ENCODE measurements at regions not wholly inside any gene's neighbourhood (a gene's known extent, or its start where the extent isn't known, plus 50 kb on each side); places are given as distances from the start of the nearest gene placed in this dataset.

GRCh38 chr2:8619071-8619470, 62.8 kb upstream of the ID2 start:
- no peaks in the 10 kb centered on the region for H3K9me2 ChIP-seq (replicated peaks; ENCODE audit: low read depth, low read length)
- H3K79me2 ChIP-seq (ENCODE audit: insufficient read depth, low read length) = no peaks in the 10 kb centered on the region
- H3F3A ChIP-seq (ENCODE audit: low read depth) = no peaks in the 10 kb centered on the region
- H3K27me3 ChIP-seq (ENCODE audit: insufficient read depth, low read length, poor library complexity, severe bottlenecking) = no peaks in the 10 kb centered on the region
- H4K20me1 ChIP-seq (ENCODE audit: insufficient read depth, low read length, poor library complexity, severe bottlenecking) = no peaks in the 10 kb centered on the region
- H2AFZ ChIP-seq (ENCODE audit: low read length) = no peak overlapping the region
- no peaks in the 10 kb centered on the region for H3K4me1 ChIP-seq (ENCODE audit: insufficient read depth, low read length, poor library complexity, severe bottlenecking)
- TF ChIP-seq EZH2phosphoT487 (IDR thresholded peaks at IDR 0.05; ENCODE audit: borderline replicate concordance) = no peak
- TF ChIP-seq CTCF (conservative IDR thresholded peaks at IDR 0.05; ENCODE audit: low read length) = no peak
- no peaks in the 10 kb centered on the region for H3K36me3 ChIP-seq (ENCODE audit: insufficient read depth, low read length)
- H3K9me3 ChIP-seq (ENCODE audit: insufficient read depth, low read depth, low read length) = no peaks in the 10 kb centered on the region
- H3K4me2 ChIP-seq (ENCODE audit: low read depth, low read length, poor library complexity, severe bottlenecking) = no peak overlapping the region
- no peak overlapping the region for H3K9ac ChIP-seq (ENCODE audit: low read depth, low read length, poor library complexity, severe bottlenecking)
- no peak overlapping the region for H3K4me3 ChIP-seq (ENCODE audit: low read length, poor library complexity, severe bottlenecking)

- Histone ChIP-seq H3K4me3 (ENCODE audit: low read length, poor library complexity, severe bottlenecking) (no peak overlapping the region), H3K4me1 (ENCODE audit: insufficient read depth, low read length, poor library complexity, severe bottlenecking) (no peaks in the 10 kb centered on the region), H3K27me3 (ENCODE audit: insufficient read depth, low read length, poor library complexity, severe bottlenecking) (no peaks in the 10 kb centered on the region), H3K36me3 (ENCODE audit: insufficient read depth, low read length) (no peaks in the 10 kb centered on the region), H3K79me2 (ENCODE audit: insufficient read depth, low read length) (no peaks in the 10 kb centered on the region), H3K9me2 (replicated peaks; ENCODE audit: low read depth, low read length) (no peaks in the 10 kb centered on the region), H3F3A (ENCODE audit: low read depth) (no peaks in the 10 kb centered on the region), H3K9ac (ENCODE audit: low read depth, low read length, poor library complexity, severe bottlenecking) (no peak overlapping the region), H3K9me3 (ENCODE audit: insufficient read depth, low read depth, low read length) (no peaks in the 10 kb centered on the region), H2AFZ (ENCODE audit: low read length) (no peak overlapping the region), H4K20me1 (ENCODE audit: insufficient read depth, low read length, poor library complexity, severe bottlenecking) (no peaks in the 10 kb centered on the region), H3K4me2 (ENCODE audit: low read depth, low read length, poor library complexity, severe bottlenecking) (no peak overlapping the region)
- no peak for TF ChIP-seq EZH2phosphoT487 (IDR thresholded peaks at IDR 0.05; ENCODE audit: borderline replicate concordance)
- no peak for TF ChIP-seq CTCF (conservative IDR thresholded peaks at IDR 0.05; ENCODE audit: low read length)
Measured at GRCh38 chr2:8620611-8621382, 61.1 kb upstream of the ID2 start.

GRCh38 chr2:8622199-8622911, 59.5 kb upstream of the ID2 start:
- Histone ChIP-seq H3K27me3 (ENCODE audit: insufficient read depth, low read length, poor library complexity, severe bottlenecking) (no peaks in the 10 kb centered on the region), H2AFZ (ENCODE audit: low read length) (no peak overlapping the region), H3K79me2 (ENCODE audit: insufficient read depth, low read length) (no peaks in the 10 kb centered on the region), H3K4me2 (ENCODE audit: low read depth, low read length, poor library complexity, severe bottlenecking) (no peak overlapping the region), H3K36me3 (ENCODE audit: insufficient read depth, low read length) (no peaks in the 10 kb centered on the region), H3F3A (ENCODE audit: low read depth) (no peaks in the 10 kb centered on the region), H4K20me1 (ENCODE audit: insufficient read depth, low read length, poor library complexity, severe bottlenecking) (no peaks in the 10 kb centered on the region), H3K9ac (ENCODE audit: low read depth, low read length, poor library complexity, severe bottlenecking) (no peak overlapping the region), H3K4me3 (ENCODE audit: low read length, poor library complexity, severe bottlenecking) (no peak overlapping the region), H3K9me3 (ENCODE audit: insufficient read depth, low read depth, low read length) (no peaks in the 10 kb centered on the region), H3K4me1 (ENCODE audit: insufficient read depth, low read length, poor library complexity, severe bottlenecking) (no peaks in the 10 kb centered on the region), H3K9me2 (replicated peaks; ENCODE audit: low read depth, low read length) (no peaks in the 10 kb centered on the region)
- no peak for TF ChIP-seq EZH2phosphoT487 (IDR thresholded peaks at IDR 0.05; ENCODE audit: borderline replicate concordance)
- TF ChIP-seq CTCF (conservative IDR thresholded peaks at IDR 0.05; ENCODE audit: low read length) = no peak

All from Loucy (cell line).